ENCODE measurements at regions not wholly inside any gene's neighbourhood (a gene's known extent, or its start where the extent isn't known, plus 50 kb on each side); places are given as distances from the start of the nearest gene placed in this dataset.

- no peak for TF ChIP-seq CTCF (IDR thresholded peaks at IDR 0.05; ENCODE audit: control insufficient read depth, insufficient read depth, low read depth, low read length, missing control alignments)
- no peak overlapping the region for H3K4me3 ChIP-seq (ENCODE audit: control insufficient read depth, low read depth, low read length)
- DNase-seq (ENCODE audit: low read depth): no peak
These were observed 671.0 kb upstream of the ACVR2A start for GRCh38 chr2:147173798-147174197.

GRCh38 chr2:147173189-147173581, 671.6 kb upstream of the ACVR2A start:
- no peak for DNase-seq (ENCODE audit: low read depth)
- H3K4me3 ChIP-seq (ENCODE audit: control insufficient read depth, low read depth, low read length): no peak overlapping the region
- TF ChIP-seq CTCF (IDR thresholded peaks at IDR 0.05; ENCODE audit: control insufficient read depth, insufficient read depth, low read depth, low read length, missing control alignments): no peak

- TF ChIP-seq CTCF (IDR thresholded peaks at IDR 0.05; ENCODE audit: control insufficient read depth, insufficient read depth, low read depth, low read length, missing control alignments): no peak
- H3K4me3 ChIP-seq (ENCODE audit: control insufficient read depth, low read depth, low read length): no peak overlapping the region
- DNase-seq (ENCODE audit: low read depth): no peak
These were observed 672.2 kb upstream of the ACVR2A start for GRCh38 chr2:147172493-147173188.

- TF ChIP-seq CTCF (IDR thresholded peaks at IDR 0.05; ENCODE audit: control insufficient read depth, insufficient read depth, low read depth, low read length, missing control alignments): no peak
- no peak overlapping the region for H3K4me3 ChIP-seq (ENCODE audit: control insufficient read depth, low read depth, low read length)
- DNase-seq (ENCODE audit: low read depth): no peak
These were observed 672.9 kb upstream of the ACVR2A start for GRCh38 chr2:147171941-147172340.

GRCh38 chr2:147170932-147171331, 673.9 kb upstream of the ACVR2A start:
- no peak for DNase-seq (ENCODE audit: low read depth)
- H3K4me3 ChIP-seq (ENCODE audit: control insufficient read depth, low read depth, low read length): no peak overlapping the region
- no peak for TF ChIP-seq CTCF (IDR thresholded peaks at IDR 0.05; ENCODE audit: control insufficient read depth, insufficient read depth, low read depth, low read length, missing control alignments)

- no peak for TF ChIP-seq CTCF (IDR thresholded peaks at IDR 0.05; ENCODE audit: control insufficient read depth, insufficient read depth, low read depth, low read length, missing control alignments)
- no peak overlapping the region for H3K4me3 ChIP-seq (ENCODE audit: control insufficient read depth, low read depth, low read length)
- DNase-seq (ENCODE audit: low read depth): no peak
These were observed 679.0 kb upstream of the ACVR2A start for GRCh38 chr2:147165697-147166382.
